ENCODE measurements at regions not wholly inside any gene's neighbourhood (a gene's known extent, or its start where the extent isn't known, plus 50 kb on each side); places are given as distances from the start of the nearest gene placed in this dataset.

DNA sequence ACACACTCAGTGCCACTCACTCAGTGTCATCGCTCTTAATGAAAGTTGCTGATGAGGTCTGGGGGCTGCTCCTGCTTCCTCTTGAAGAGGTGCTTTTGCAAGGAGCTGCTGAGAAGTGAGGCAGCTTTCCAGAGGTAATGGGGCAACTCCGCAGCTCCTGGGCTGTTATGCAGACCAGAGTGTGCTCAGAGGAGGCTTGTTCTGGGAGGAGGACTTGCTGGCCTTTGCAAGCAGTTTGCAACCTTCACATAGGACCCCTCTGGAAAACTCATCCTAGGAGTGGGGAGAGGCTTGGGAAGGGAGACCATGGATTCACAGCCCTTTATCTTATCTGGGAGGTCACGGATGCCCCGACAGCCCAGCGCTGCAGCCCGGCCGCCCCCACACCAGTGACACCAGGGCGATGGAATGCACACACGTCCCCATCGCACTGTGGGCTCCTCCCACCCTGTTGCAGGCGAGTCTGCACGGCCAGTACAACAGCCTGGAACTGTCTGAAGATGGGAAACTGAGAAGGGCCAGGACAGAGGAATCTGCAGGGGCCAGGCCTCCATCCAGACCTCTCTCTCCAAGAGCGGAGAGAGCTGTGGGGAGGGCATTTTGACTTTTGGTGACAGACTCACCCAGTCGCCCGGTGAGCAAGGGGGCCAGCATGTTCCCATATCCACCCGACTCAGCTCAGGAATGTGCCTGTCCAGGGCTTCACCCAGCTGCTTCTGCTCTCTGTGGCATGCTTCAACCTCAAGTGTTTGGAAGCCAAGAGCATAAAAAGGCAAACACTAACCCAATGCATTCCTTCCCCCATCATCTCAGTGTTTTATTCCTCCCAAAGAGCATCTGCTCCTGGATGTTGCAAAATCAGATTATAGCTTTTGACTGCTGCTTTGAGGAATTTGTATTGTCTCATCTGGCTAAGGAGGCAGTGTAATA, 78.6 kb upstream of the ZNF469 start:
- no peak for TF ChIP-seq EZH2 (IDR thresholded peaks at IDR 0.05; ENCODE audit: borderline replicate concordance, insufficient read depth, low read depth, low read length, poor library complexity, severe bottlenecking)
- TF ChIP-seq, protein P1, sequence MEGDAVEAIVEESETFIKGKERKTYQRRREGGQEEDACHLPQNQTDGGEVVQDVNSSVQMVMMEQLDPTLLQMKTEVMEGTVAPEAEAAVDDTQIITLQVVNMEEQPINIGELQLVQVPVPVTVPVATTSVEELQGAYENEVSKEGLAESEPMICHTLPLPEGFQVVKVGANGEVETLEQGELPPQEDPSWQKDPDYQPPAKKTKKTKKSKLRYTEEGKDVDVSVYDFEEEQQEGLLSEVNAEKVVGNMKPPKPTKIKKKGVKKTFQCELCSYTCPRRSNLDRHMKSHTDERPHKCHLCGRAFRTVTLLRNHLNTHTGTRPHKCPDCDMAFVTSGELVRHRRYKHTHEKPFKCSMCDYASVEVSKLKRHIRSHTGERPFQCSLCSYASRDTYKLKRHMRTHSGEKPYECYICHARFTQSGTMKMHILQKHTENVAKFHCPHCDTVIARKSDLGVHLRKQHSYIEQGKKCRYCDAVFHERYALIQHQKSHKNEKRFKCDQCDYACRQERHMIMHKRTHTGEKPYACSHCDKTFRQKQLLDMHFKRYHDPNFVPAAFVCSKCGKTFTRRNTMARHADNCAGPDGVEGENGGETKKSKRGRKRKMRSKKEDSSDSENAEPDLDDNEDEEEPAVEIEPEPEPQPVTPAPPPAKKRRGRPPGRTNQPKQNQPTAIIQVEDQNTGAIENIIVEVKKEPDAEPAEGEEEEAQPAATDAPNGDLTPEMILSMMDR (IDR thresholded peaks at IDR 0.05) = no peak
